ENCODE measurements at regions not wholly inside any gene's neighbourhood (a gene's known extent, or its start where the extent isn't known, plus 50 kb on each side); places are given as distances from the start of the nearest gene placed in this dataset.

GRCh38 chr1:221067721-221068120 is 188.5 kb downstream of the HLX start:
- H3K4me3 Mint-ChIP-seq, result no peak overlapping the region

More at GRCh38 chr1:221067721-221068120, 188.5 kb downstream of the HLX start:
- Histone ChIP-seq H3K4me1 (ENCODE audit: control insufficient read depth in 2 of 2, insufficient read depth in 2 of 2, low read length in 2 of 2) (peaks cover 60 to 64% of the 10 kb centered on the region in 2 donors), H3K4me3 (ENCODE audit: control extremely low read depth in 1 of 5, extremely low read depth in 1 of 5, insufficient read depth in 1 of 5, low read depth in 2 of 5, low read length in 4 of 5) (no peak overlapping the region), H3K36me3 (replicated peaks in 1 of 2; ENCODE audit: control extremely low read depth in 1 of 2, control insufficient read depth in 1 of 2, extremely low read depth in 1 of 2, insufficient read depth in 2 of 2, low read length in 1 of 2) (no peaks in the 10 kb centered on the region), H3K79me2 (ENCODE audit: control insufficient read depth, insufficient read depth, low read length) (no peaks in the 10 kb centered on the region), H3K27me3 (replicated peaks in 1 of 4; ENCODE audit: control extremely low read depth in 1 of 4, control insufficient read depth in 3 of 4, insufficient read depth in 4 of 4, low read length in 3 of 4) (no peaks in the 10 kb centered on the region), H4K20me1 (ENCODE audit: control insufficient read depth, insufficient read depth, low read length, poor library complexity, severe bottlenecking) (no peaks in the 10 kb centered on the region), H3K9ac (ENCODE audit: low read length) (no peak overlapping the region), H3K9me3 (ENCODE audit: control extremely low read depth in 1 of 3, control insufficient read depth in 2 of 3, insufficient read depth in 1 of 3, low read length in 2 of 3) (peaks cover 0 to 5% (median 2%) of the 10 kb centered on the region in 3 donors), H3K4me2 (replicated peaks; ENCODE audit: low read depth, low read length, poor library complexity, severe bottlenecking) (no peak overlapping the region), H3K27ac (ENCODE audit: low read length in 2 of 2) (peak overlapping the region in 1 of 2 donors; percentile 80), H2AFZ (ENCODE audit: insufficient read depth, low read depth, low read length, poor library complexity, severe bottlenecking) (no peak overlapping the region)
- peak overlapping the region; percentile 99 for H3K27ac Mint-ChIP-seq
- peaks cover 68% of the 10 kb centered on the region for H3K4me1 Mint-ChIP-seq
- no CpG with 5 or more reads among the region's 2 CpGs for whole genome bisulfite sequencing (ENCODE audit: insufficient coverage)
- ATAC-seq (ENCODE audit: low read depth) (no peak), DNase-seq (no peak)
- TF ChIP-seq EZH2 (IDR thresholded peaks at IDR 0.05; ENCODE audit: borderline replicate concordance, insufficient read depth, low read depth, low read length, poor library complexity, severe bottlenecking), result no peak
- no peak for TF ChIP-seq CTCF (IDR thresholded peaks at IDR 0.05)
- H3K27me3 Mint-ChIP-seq, result no peaks in the 10 kb centered on the region
- H3K9me3 Mint-ChIP-seq (ENCODE audit: insufficient read depth), result peaks cover 3% of the 10 kb centered on the region
- ChIA-PET POLR2A (no interaction called here), CTCF (interaction anchor here (2.7 kb wide), 1 partner anchor 21 kb away, joined by 16 read pairs; no protein-coding TSS in a partner anchor)
- intact Hi-C loops (cut with micrococcal nuclease), result no loop called here

Data from B cell (primary cell).